Dedifferentiated amniotic fluid mesenchymal stem cell (primary cell): ENCODE measurements at regions not wholly inside any gene's neighbourhood (a gene's known extent, or its start where the extent isn't known, plus 50 kb on each side); places are given as distances from the start of the nearest gene placed in this dataset.
"Not testable (repeated sequence)": the region's sequence is repeated elsewhere in the genome, so short reads cannot be mapped to it uniquely, and the experiment has no call there.

Experiments
- DNase-seq: peaks from one replicate; pipeline ENCODE4 v3.0.0-alpha.2; 2016; ENCODE audit errors: extremely low spot score

DNA sequence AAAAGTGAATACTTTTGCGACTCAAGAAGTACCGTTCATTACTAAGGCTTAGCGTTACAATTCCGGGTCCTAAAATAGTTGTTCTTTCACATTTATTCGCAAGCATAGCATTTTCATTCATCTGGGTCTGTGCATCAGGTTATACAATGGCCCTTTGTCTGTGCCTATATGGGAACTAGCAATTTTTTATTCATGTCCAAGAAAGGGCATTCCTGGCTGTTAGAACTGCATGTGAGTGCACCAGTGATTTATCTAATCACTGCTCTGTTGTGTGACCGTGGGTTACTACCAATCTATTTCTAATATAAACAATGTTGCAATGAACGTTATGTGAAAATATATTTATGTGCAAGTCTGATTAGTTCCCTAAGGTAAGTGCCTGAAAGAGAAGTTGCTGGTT is 63.8 kb downstream of the SPANXA1 start:
- not testable (repeated sequence) for DNase-seq

GRCh38 chrX:141475788-141476187 is 108.8 kb downstream of the SPANXA1 start:
- not testable (repeated sequence) for DNase-seq

DNA sequence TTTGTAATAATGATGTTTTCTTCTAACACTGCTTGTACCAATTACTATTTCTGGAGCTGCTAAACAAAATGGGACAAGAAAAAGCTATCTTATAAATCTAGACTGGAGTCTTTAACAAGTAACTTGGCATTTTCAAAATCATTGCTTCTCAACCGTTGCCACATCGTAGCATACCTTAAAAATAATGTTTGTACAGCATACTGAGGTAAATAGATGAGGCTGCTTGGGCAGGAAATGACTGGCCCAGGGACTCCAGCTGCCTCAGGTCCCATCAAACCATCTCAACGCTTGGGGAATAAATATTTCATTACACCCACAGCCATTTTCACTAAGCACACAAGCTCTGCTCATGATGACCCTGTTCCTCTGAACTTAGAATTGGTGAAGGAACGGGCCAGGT is 115.1 kb downstream of the SPANXA1 start:
- peak; percentile 12 for DNase-seq

- peak; percentile 18 for DNase-seq
Observed at GRCh38 chrX:141468940-141469339, 115.6 kb downstream of the SPANXA1 start.

- DNase-seq: no peak
Observed at GRCh38 chrX:141467442-141467841, 117.1 kb downstream of the SPANXA1 start.

DNA sequence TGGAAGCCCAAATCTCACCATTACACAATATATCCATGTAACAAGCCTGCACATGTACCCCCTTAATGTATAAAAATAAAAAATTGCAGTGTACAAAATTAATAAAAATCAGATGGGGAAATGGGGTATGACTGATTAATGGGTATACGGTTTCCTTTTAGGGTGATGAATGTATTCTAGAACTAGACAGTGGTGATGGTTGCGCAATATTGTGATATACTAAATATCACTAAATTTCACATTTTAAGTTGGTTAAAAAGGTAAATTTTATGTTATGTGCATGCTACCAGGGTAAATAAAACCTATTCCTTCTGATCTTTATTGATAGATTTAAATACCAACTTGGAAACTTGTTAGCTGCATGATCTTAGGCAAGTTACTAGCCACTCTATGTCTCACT is 129.4 kb downstream of the SPANXA1 start:
- no peak for DNase-seq

DNA sequence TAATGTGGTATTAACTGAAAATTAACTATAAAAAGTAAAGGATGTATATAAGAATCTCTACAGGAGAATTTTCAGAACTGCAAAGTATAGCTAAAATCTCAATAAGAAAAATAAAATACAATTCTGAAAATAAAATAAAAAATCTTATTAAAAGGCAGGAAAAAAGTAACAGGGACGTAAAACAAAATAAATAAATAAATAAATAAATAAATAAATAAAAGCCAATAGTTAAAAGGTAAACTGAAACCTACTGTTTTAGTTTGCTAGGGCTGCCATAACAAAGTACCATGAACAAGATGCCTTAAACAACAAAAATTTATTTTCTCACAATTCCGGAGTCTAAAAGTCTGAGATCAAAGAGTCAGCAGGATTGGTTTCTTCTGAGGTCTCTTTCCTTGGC is 140.6 kb downstream of the SPANXA1 start:
- no peak for DNase-seq

GRCh38 chrX:141439651-141440050 is 144.9 kb downstream of the SPANXA1 start:
- no peak for DNase-seq

DNA sequence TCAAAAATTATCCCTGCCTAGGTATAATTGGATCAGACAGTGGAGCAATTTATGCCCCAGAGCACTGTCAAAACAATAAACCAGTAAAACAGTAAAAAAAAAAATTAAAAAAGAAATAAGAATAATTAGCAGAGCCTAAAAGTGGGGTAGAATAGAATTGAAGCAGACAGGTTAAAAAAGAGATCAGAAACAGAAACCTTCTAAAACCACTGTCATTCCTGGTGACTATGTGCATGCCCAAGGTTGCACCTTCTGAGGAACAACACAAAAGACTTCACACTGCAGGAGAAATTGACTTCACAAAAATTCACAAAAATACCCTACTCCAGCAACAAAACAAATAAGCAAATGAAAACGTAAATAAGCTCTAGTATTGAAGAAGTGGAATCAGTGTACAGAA is 168.6 kb downstream of the SPANXA1 start:
- no peak for DNase-seq

DNA sequence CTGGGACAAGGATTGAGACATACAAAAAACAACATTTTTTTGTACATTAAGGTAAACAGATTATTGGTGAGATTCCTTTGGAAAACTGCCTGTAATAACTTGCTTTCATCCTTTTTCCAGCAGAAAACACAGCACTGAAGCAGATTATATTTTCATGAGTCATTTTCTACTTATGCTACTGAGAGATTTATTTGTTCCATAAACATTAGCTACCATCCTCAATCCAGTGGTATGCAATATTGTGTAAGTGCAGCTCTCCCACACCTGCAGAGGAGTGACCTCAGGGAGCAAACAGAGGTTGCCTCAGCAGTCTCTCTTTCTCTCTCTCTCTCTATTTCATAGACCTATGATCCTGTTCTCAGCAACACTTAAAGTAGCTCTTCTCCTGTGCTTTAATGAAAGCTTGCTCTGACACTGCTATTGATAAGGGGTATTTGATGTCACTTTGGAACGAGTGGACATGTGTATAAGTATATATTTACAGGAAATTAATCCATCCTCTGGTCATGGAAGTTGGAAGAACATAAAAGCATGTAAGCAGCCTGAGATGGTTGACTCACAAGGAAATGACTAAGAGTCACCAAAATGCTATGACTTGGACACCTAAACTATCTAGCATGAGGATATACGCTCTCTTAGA is 163.7 kb upstream of the SPANXC start:
- no peak for DNase-seq

GRCh38 chrX:141405486-141405852 is 163.2 kb upstream of the SPANXC start:
- no peak for DNase-seq

DNA sequence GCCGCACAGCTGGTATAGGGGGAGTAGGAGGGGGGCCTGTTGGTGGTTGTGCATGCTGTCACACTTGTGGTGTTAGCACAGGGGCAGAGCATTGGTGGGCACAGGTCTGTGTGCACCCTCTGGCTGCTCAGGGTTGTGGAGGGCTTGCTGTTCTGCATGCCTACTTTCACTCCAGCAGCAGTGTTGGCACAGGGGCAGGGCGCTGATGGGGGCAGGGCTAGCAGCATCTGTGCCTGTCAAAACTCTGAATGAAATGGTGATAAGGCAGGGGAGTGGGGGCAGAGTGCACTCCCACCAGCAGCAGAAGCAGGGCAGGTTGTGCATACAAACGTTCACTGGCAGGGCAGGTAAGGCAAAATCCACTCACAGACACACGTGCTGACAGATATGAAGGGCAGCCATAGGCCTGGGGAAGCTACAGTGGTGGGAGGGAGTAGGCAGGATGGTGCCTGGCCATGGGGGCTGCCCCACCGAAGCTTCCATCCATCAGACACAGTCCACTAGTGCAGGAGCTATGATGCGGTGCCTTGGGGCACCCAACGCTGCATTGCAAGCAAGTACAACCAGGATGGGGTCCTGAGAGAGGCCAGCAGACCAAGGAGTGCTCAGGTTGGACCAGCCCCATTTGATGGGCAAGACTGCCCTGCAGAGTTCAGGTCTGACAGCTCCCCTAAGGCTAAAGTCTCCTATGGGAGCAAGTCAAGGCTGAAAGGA is 160.7 kb upstream of the SPANXC start:
- no peak for DNase-seq

- no peak for DNase-seq
Observed at GRCh38 chrX:141396536-141396935, 154.2 kb upstream of the SPANXC start.

DNA sequence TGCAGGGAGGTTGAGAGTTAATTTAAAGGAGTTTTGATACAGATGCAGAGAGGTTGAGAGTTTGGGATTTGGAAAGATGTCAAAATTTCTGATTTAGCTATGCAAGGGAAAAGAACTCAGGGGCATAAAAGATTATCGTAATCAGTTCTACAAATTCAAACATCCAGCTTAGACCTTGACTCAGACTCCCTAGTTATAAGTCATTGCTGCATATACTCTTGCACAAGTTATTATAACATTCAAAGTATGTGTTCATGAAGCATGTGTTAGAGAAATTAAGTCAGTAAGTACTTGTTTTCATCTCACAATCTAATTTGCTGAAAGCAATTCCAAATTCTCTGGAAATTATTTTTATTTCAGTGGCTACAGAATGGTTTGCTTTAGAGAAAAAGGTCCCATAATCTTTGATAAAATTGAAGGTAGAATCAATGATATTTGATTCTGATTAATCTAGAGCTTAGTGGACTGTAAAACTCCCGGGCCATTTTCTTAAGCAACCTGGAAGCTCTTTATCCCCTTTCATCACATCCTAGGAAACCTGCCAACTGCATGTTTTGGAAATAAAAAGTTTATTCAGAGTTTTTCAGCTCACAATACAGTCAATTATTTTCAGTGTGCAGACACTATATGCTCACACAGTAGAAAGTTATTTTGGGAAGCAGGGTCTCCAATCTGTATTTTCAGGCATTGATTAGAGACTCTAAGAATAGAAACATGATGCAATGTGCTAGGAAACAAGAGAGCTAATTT is 132.9 kb upstream of the SPANXC start:
- no peak for DNase-seq

- no peak for DNase-seq
Observed at GRCh38 chrX:141341743-141342142, 99.4 kb upstream of the SPANXC start.

- DNase-seq: peak; percentile 34
Observed at GRCh38 chrX:141341341-141341740, 99.0 kb upstream of the SPANXC start.

DNA sequence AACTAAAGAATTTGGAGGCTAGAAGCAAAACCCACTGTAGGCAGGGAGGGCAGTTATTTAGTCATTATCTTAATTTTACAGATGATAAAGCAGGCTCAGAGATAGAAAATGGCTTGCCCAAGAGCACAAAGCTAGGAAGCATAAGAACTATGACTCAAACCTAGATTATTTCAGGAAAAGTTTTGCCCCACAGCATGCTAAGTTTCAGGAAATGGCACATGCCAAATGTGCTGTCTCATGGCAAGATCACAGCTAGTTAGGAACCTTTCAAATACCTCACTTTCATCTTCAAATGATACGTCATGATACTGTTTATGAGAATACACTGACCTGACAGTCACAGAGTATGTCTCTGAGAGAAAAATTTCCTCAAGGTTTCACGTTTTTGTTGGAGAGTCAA is 78.5 kb upstream of the SPANXC start:
- DNase-seq: no peak

DNA sequence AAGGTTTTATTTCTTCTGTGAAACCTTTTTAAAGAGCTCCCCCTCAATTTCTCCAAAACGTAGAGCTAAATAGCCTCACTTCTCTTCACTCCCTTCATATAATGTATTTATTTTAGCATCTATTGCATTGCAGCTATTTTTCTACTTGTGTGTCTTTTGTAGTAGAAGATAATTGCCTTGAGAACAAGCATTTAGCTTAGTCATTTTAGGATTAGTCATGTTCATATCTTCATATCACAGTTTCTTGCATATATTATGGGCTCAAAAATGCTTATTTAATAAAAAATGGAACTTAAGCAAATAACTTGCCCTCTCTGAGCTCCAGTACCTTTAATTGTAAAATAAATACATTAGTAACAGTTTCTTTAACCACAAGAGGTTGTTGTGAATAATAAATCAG is 72.1 kb upstream of the SPANXC start:
- DNase-seq: no peak

- DNase-seq: no peak
Observed at GRCh38 chrX:141301017-141301416, 58.7 kb upstream of the SPANXC start.
